ENCODE measurements at regions not wholly inside any gene's neighbourhood (a gene's known extent, or its start where the extent isn't known, plus 50 kb on each side); places are given as distances from the start of the nearest gene placed in this dataset.

DNA sequence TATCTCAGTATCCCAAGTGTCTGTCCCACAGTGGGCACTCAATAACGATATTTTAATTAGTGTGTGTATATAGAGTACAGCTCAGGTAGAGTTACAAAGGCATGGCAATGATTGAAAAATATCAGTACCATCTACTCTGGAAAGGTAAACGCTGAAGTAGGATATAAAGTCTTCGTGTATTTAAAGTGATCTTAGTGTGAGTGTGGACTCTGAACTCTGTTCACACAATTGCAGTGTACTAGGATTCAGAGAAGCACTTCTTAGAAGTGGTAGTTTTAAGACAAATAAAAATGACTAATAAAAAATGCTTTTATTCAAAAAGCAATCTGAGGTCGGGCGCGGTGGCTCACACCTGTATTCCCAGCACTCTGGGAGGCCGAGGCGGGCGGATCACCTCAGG, 62.9 kb upstream of the RAP2B start:
- no peak for TF ChIP-seq EP300 (IDR thresholded peaks at IDR 0.05)
- TF ChIP-seq, protein P1, sequence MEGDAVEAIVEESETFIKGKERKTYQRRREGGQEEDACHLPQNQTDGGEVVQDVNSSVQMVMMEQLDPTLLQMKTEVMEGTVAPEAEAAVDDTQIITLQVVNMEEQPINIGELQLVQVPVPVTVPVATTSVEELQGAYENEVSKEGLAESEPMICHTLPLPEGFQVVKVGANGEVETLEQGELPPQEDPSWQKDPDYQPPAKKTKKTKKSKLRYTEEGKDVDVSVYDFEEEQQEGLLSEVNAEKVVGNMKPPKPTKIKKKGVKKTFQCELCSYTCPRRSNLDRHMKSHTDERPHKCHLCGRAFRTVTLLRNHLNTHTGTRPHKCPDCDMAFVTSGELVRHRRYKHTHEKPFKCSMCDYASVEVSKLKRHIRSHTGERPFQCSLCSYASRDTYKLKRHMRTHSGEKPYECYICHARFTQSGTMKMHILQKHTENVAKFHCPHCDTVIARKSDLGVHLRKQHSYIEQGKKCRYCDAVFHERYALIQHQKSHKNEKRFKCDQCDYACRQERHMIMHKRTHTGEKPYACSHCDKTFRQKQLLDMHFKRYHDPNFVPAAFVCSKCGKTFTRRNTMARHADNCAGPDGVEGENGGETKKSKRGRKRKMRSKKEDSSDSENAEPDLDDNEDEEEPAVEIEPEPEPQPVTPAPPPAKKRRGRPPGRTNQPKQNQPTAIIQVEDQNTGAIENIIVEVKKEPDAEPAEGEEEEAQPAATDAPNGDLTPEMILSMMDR (IDR thresholded peaks at IDR 0.05): no peak
- no peak for TF ChIP-seq POLR2AphosphoS5 (IDR thresholded peaks at IDR 0.05)
- TF ChIP-seq POLR2A (IDR thresholded peaks at IDR 0.05): no peak
- no peak for ATAC-seq
- no peak overlapping the region for H3K27ac ChIP-seq
- 97 to 98% methylated on average over 9 of the region's 9 CpGs for WGBS, 2 donors (ENCODE audit: low coverage in 1 of 2)
- no peak overlapping the region for H3K4me3 ChIP-seq
- H3K4me1 ChIP-seq: no peaks in the 10 kb centered on the region
- no peaks in the 10 kb centered on the region for H3K9me3 ChIP-seq
- H3K36me3 ChIP-seq: no peaks in the 10 kb centered on the region
- H3K27me3 ChIP-seq: no peaks in the 10 kb centered on the region

DNA sequence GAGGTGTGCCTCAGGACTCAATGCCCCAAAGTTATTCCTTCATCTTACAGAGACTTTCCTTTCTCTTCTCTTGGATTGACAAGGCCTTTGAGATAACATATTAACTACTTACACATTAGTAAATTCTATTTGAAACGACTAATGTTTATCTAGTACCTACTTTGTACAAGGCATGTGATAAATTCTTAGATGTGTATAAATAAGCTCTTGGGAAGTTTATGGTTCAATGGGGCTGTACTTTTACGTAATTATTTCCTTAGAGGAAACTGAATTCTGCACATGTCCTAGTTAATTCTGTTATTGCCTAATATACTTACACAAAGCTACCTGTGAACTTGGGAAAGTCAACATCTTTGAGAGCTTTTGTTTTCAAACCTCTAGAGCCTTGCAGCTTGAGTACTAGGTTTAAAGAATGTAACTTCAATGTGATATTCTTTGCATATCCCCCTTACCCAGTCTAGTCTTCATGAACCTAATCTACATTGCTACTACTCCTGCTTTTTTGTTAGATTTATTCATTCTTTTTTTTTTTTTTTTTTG, 58.5 kb upstream of the RAP2B start:
- no peaks in the 10 kb centered on the region for H3K27me3 ChIP-seq
- H3K4me1 ChIP-seq: no peaks in the 10 kb centered on the region
- no peak overlapping the region for H3K27ac ChIP-seq
- TF ChIP-seq POLR2A (IDR thresholded peaks at IDR 0.05): no peak
- TF ChIP-seq, protein P1 (IDR thresholded peaks at IDR 0.05): no peak
- TF ChIP-seq EP300 (IDR thresholded peaks at IDR 0.05): no peak
- no peak for TF ChIP-seq POLR2AphosphoS5 (IDR thresholded peaks at IDR 0.05)
- 40 to 60% methylated on average over 2 of the region's 2 CpGs for WGBS, 2 donors (ENCODE audit: low coverage in 1 of 2)
- H3K36me3 ChIP-seq: no peaks in the 10 kb centered on the region
- no peak for ATAC-seq
- no peaks in the 10 kb centered on the region for H3K9me3 ChIP-seq
- no peak overlapping the region for H3K4me3 ChIP-seq

DNA sequence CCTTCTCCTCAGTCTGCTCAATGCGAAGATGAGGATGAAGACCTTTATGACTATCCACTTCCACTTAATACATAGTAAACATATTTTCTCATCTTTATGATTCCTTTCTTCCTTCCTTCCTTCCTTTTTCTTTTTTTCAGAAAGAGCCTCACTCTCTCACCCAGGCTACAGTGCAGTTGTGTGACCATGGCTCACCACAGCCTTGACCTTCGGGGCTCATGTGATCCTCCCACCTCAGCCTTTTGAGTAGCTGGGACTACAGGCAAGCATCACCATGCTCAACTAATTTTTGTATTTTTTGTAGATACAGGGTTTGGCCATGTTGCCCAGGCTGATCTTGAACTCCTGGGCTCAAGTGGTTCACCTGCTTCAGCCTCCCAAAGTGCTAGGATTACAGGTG, 52.0 kb upstream of the RAP2B start:
- no peaks in the 10 kb centered on the region for H3K9me3 ChIP-seq
- H3K4me1 ChIP-seq: no peaks in the 10 kb centered on the region
- ATAC-seq: no peak
- WGBS, 2 donors (ENCODE audit: low coverage in 1 of 2): 91 to 100% methylated on average over 1 to 2 of the region's 2 CpGs
- H3K36me3 ChIP-seq: no peaks in the 10 kb centered on the region
- H3K4me3 ChIP-seq: no peak overlapping the region
- TF ChIP-seq POLR2A (IDR thresholded peaks at IDR 0.05): no peak
- no peak for TF ChIP-seq POLR2AphosphoS5 (IDR thresholded peaks at IDR 0.05)
- TF ChIP-seq, protein P1 (IDR thresholded peaks at IDR 0.05): no peak
- no peak for TF ChIP-seq EP300 (IDR thresholded peaks at IDR 0.05)
- no peaks in the 10 kb centered on the region for H3K27me3 ChIP-seq
- H3K27ac ChIP-seq: no peak overlapping the region

DNA sequence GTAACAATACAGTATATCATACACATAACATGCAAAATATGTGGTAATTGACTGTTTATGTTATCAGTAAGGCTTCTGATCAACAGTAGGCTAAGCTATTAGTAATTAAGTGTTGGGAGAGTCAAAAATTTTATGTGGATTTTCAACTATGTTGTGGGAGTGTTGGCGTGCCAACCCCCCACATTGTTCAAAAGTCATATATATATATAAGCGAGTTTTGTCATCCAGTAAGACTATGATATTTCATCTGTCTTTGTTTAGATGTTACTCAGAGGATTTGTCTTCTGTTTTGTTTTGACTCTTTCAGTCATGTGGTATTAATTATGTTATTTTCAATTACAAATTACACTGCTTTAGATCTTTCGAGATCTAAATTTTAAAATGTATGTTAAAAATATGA, 51.0 kb upstream of the RAP2B start:
- no peak overlapping the region for H3K27ac ChIP-seq
- no peak for ATAC-seq
- H3K4me3 ChIP-seq: no peak overlapping the region
- no peaks in the 10 kb centered on the region for H3K9me3 ChIP-seq
- no peaks in the 10 kb centered on the region for H3K36me3 ChIP-seq
- no peaks in the 10 kb centered on the region for H3K4me1 ChIP-seq
- 80 to 86% methylated on average over 3 of the region's 3 CpGs for WGBS, 2 donors (ENCODE audit: low coverage in 1 of 2)
- no peaks in the 10 kb centered on the region for H3K27me3 ChIP-seq
- no peak for TF ChIP-seq EP300 (IDR thresholded peaks at IDR 0.05)
- TF ChIP-seq POLR2AphosphoS5 (IDR thresholded peaks at IDR 0.05): no peak
- TF ChIP-seq POLR2A (IDR thresholded peaks at IDR 0.05): no peak
- TF ChIP-seq, protein P1 (IDR thresholded peaks at IDR 0.05): no peak

Small RNA genes in the stretch of these regions (small RNA-seq; reads per million reads assigned to genes)
- 0 reads per million in 4 donors for gene HMGN2P13
